Panc1 (cell line): ENCODE measurements at regions not wholly inside any gene's neighbourhood (a gene's known extent, or its start where the extent isn't known, plus 50 kb on each side); places are given as distances from the start of the nearest gene placed in this dataset.

Source experiments
- ATAC-seq: fragments of 200-7000 bp; cut with Tn5 transposase; 2 replicates; pipeline ENCODE4 v1.9.1; 2020; ENCODE audit warnings: mild to moderate bottlenecking, moderate library complexity
- BruUV-seq: library from RNA; stranded (reverse); fragments of 400-500 nt; replicated peaks from 2 replicates; lab custom pipeline; 2021; lab: Mats Ljungman, UMichigan
- CTCF ChIA-PET: fragments of 300-600 bp; sonication (Branson Sonifier 250); formaldehyde crosslinking; loops from one replicate; lab custom pipeline; 2022; ENCODE audit warnings: antibody characterized with exemption; lab: Charles Lee
- POLR2A ChIA-PET: fragments of 300-600 bp; sonication (Branson Sonifier 250); formaldehyde crosslinking; loops from one replicate; lab custom pipeline; 2022; ENCODE audit warnings: antibody characterized with exemption; lab: Charles Lee
- DNase-seq: peaks from one replicate; pipeline ENCODE4 v3.0.0-alpha.2; 2010; ENCODE audit warnings: low read depth, low spot score
- H3K27ac ChIP-seq: 2 replicates; pipeline ENCODE4 v1.5.1; 2011; ENCODE audit warnings: mild to moderate bottlenecking, low read length, inconsistent platforms
- H3K27me3 ChIP-seq: fragments of 200-500 bp; sonication (Bioruptor generic); 2 replicates; pipeline ENCODE4 v1.6.0; 2014; ENCODE audit warnings: low read length, inconsistent platforms; ENCODE audit not compliant: control insufficient read depth, insufficient read depth
- H3K36me3 ChIP-seq: fragments of 200-500 bp; sonication (Bioruptor generic); 2 replicates; pipeline ENCODE4 v1.5.1; 2014; ENCODE audit warnings: inconsistent platforms, mild to moderate bottlenecking, low read length, moderate library complexity; ENCODE audit not compliant: control insufficient read depth, insufficient read depth
- H3K4me1 ChIP-seq: 2 replicates; pipeline ENCODE4 v1.5.1; 2011; ENCODE audit warnings: inconsistent platforms, mild to moderate bottlenecking, low read length, moderate library complexity; ENCODE audit not compliant: control insufficient read depth, insufficient read depth
- H3K4me3 ChIP-seq, 2 experiments: 2 replicates each; pipeline ENCODE4 v1.5.1; 2011 to 2012; ENCODE audit warnings: low read depth in 2 of 2, low read length in 2 of 2, mild to moderate bottlenecking in 2 of 2, inconsistent platforms in 1 of 2, moderate library complexity in 1 of 2
- H3K9me3 ChIP-seq: fragments of 200-500 bp; sonication (Bioruptor generic); 2 replicates; pipeline ENCODE4 v1.5.1; 2014; ENCODE audit warnings: low read depth, mild to moderate bottlenecking, inconsistent platforms, low read length, moderate library complexity; ENCODE audit not compliant: control insufficient read depth, insufficient read depth
- CTCF ChIP-seq: fragments of 450-650 bp; IDR thresholded peaks from 2 replicates; pipeline ENCODE4 v1.5.1; 2017; ENCODE audit warnings: mild to moderate bottlenecking
- POLR2AphosphoS5 ChIP-seq: IDR thresholded peaks from 2 replicates; pipeline ENCODE4 v1.6.1; 2012; ENCODE audit warnings: mild to moderate bottlenecking, low read depth, low read length, moderate library complexity
- REST ChIP-seq, 2 experiments: IDR thresholded peaks; 2 replicates each; pipeline ENCODE4 v1.6.1; 2011 to 2012; ENCODE audit warnings: low read depth in 2 of 2, control low read depth in 1 of 2, low read length in 1 of 2, mild to moderate bottlenecking in 1 of 2, moderate library complexity in 1 of 2; ENCODE audit not compliant: insufficient read depth in 1 of 2
- SIN3A ChIP-seq: IDR thresholded peaks from 2 replicates; pipeline ENCODE4 v1.6.1; 2012; ENCODE audit warnings: low read depth, mild to moderate bottlenecking, low read length, moderate library complexity, borderline replicate concordance; ENCODE audit not compliant: insufficient read depth
- TCF7L2 ChIP-seq: IDR thresholded peaks from 2 replicates; pipeline ENCODE4 v1.6.1; 2011; ENCODE audit warnings: mild to moderate bottlenecking, low read depth, low read length, inconsistent platforms
- in situ Hi-C: cut with HindIII; loops from 2 replicates; pipeline ENCODE4 v1.10.0; 2016; ENCODE audit warnings: low sequenced_read_pairs, low pct_unique_long_range_greater_than_20kb
- intact Hi-C: fragments of 100-400 bp; cut with micrococcal nuclease; formaldehyde crosslinking; loops from one replicate; pipeline ENCODE4 v1.10.0; 2022; ENCODE audit not compliant: unreplicated experiment

GRCh38 chr4:187577941-187578480 lies 417.6 kb upstream of the ZFP42 start:
- Histone ChIP-seq H3K36me3 (no peaks in the 10 kb centered on the region), H3K27ac (no peak overlapping the region), H3K27me3 (no peaks in the 10 kb centered on the region), H3K4me1 (no peaks in the 10 kb centered on the region), H3K4me3 (no peak overlapping the region), H3K9me3 (no peaks in the 10 kb centered on the region)
- TF ChIP-seq TCF7L2 (no peak), REST (IDR thresholded peaks at IDR 0.05; ENCODE audit: insufficient read depth in 1 of 2, low read depth in 2 of 2, low read length in 1 of 2) (no peak), CTCF (no peak), POLR2AphosphoS5 (no peak), SIN3A (no peak)
- DNase-seq = no peak
- POLR2A ChIA-PET = no interaction called here
- in situ Hi-C loops = no loop called here
- BruUV-seq = no TSS peak
- ATAC-seq = no peak
- CTCF ChIA-PET = no interaction called here
- intact Hi-C loops = no loop called here

DNA sequence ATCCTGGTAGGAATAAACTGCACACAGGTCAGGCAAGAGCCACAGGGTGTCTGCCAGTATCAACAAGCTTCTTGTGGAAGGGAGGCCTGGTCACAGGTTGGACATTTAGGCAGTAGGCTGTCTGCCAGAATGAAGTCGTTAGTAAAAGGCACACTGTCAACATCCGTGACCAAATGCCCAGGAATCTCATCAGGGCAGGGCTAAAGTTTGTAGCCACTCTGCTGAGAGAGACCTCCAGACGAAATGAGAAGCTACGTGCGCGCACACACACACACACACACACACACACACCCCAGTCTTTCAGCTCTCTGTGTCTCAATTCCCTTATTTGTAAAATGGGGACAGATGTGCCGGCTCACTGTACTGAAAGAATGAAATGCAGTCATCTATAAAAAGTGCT lies 408.7 kb upstream of the ZFP42 start:
- CTCF ChIA-PET = no interaction called here
- ATAC-seq = no peak
- H3K27ac ChIP-seq = no peak overlapping the region
- no peaks in the 10 kb centered on the region for H3K36me3 ChIP-seq
- POLR2A ChIA-PET = no interaction called here
- no peaks in the 10 kb centered on the region for H3K4me1 ChIP-seq
- H3K27me3 ChIP-seq = no peaks in the 10 kb centered on the region
- no TSS peak for BruUV-seq
- no peak overlapping the region for H3K4me3 ChIP-seq
- no peak for DNase-seq
- intact Hi-C loops = no loop called here
- TF ChIP-seq CTCF (no peak), REST (IDR thresholded peaks at IDR 0.05; ENCODE audit: insufficient read depth in 1 of 2, low read depth in 2 of 2, low read length in 1 of 2) (no peak), SIN3A (no peak), TCF7L2 (no peak), POLR2AphosphoS5 (no peak)
- no peaks in the 10 kb centered on the region for H3K9me3 ChIP-seq
- in situ Hi-C loops = no loop called here
